ENCODE measurements at regions not wholly inside any gene's neighbourhood (a gene's known extent, or its start where the extent isn't known, plus 50 kb on each side); places are given as distances from the start of the nearest gene placed in this dataset.

GRCh38 chr4:30875658-30876269 is 155.6 kb downstream of the PCDH7 start:
- DNase-seq (ENCODE audit: low spot score) = no peak

GRCh38 chr4:30879855-30880598 is 159.9 kb downstream of the PCDH7 start:
- no peak for DNase-seq (ENCODE audit: low spot score)

GRCh38 chr4:30881985-30882384 is 161.8 kb downstream of the PCDH7 start:
- no peak for DNase-seq (ENCODE audit: low spot score)

GRCh38 chr4:30882443-30882842 is 162.3 kb downstream of the PCDH7 start:
- DNase-seq (ENCODE audit: low spot score) = no peak

- no peak for DNase-seq (ENCODE audit: low spot score)
These were observed 163.0 kb downstream of the PCDH7 start for GRCh38 chr4:30882995-30883675.

- no peak for DNase-seq (ENCODE audit: low spot score)
These were observed 181.6 kb downstream of the PCDH7 start for GRCh38 chr4:30901461-30902451.

- no peak for DNase-seq (ENCODE audit: low spot score)
These were observed 183.5 kb downstream of the PCDH7 start for GRCh38 chr4:30903502-30904214.

GRCh38 chr4:30904215-30904555 is 184.0 kb downstream of the PCDH7 start:
- DNase-seq (ENCODE audit: low spot score) = no peak

- DNase-seq (ENCODE audit: low spot score) = no peak
These were observed 184.4 kb downstream of the PCDH7 start for GRCh38 chr4:30904588-30904987.

GRCh38 chr4:30912098-30912714 is 192.0 kb downstream of the PCDH7 start:
- DNase-seq (ENCODE audit: low spot score) = no peak

GRCh38 chr4:30916337-30917274 is 196.4 kb downstream of the PCDH7 start:
- DNase-seq (ENCODE audit: low spot score) = no peak

- no peak for DNase-seq (ENCODE audit: low spot score)
These were observed 197.8 kb downstream of the PCDH7 start for GRCh38 chr4:30917946-30918345.

GRCh38 chr4:30919458-30919857 is 199.3 kb downstream of the PCDH7 start:
- no peak for DNase-seq (ENCODE audit: low spot score)

- no peak for DNase-seq (ENCODE audit: low spot score)
These were observed 199.9 kb downstream of the PCDH7 start for GRCh38 chr4:30920043-30920442.

- no peak for DNase-seq (ENCODE audit: low spot score)
These were observed 202.5 kb downstream of the PCDH7 start for GRCh38 chr4:30922625-30923024.

- no peak for DNase-seq (ENCODE audit: low spot score)
These were observed 204.3 kb downstream of the PCDH7 start for GRCh38 chr4:30924495-30924894.

- no peak for DNase-seq (ENCODE audit: low spot score)
These were observed 209.5 kb downstream of the PCDH7 start for GRCh38 chr4:30929649-30930048.

- no peak for DNase-seq (ENCODE audit: low spot score)
These were observed 210.1 kb downstream of the PCDH7 start for GRCh38 chr4:30930276-30930675.

- DNase-seq (ENCODE audit: low spot score) = no peak
These were observed 212.4 kb downstream of the PCDH7 start for GRCh38 chr4:30932581-30932980.

GRCh38 chr4:30939069-30939468 is 218.9 kb downstream of the PCDH7 start:
- no peak for DNase-seq (ENCODE audit: low spot score)
